BE2C (cell line): ENCODE measurements at regions not wholly inside any gene's neighbourhood (a gene's known extent, or its start where the extent isn't known, plus 50 kb on each side); places are given as distances from the start of the nearest gene placed in this dataset.
"Not testable (repeated sequence)": the region's sequence is repeated elsewhere in the genome, so short reads cannot be mapped to it uniquely, and the experiment has no call there.

ENCODE experiments used
- DNase-seq: peaks from one replicate; pipeline ENCODE4 v3.0.0-alpha.2; 2020
- H3K27me3 ChIP-seq: fragments of 250-450 bp; sonication (Bioruptor Pico); 2 replicates; pipeline ENCODE4 v1.5.1; 2020; ENCODE audit warnings: mild to moderate bottlenecking
- H3K36me3 ChIP-seq: fragments of 250-450 bp; sonication (Bioruptor Pico); 2 replicates; pipeline ENCODE4 v1.5.1; 2020; ENCODE audit warnings: mild to moderate bottlenecking
- H3K4me1 ChIP-seq: fragments of 250-450 bp; sonication (Bioruptor Pico); 2 replicates; pipeline ENCODE4 v1.5.1; 2020
- H3K4me3 ChIP-seq: 2 replicates; pipeline ENCODE4 v1.5.1; 2011; ENCODE audit warnings: low read depth, low read length
- H3K9me3 ChIP-seq: fragments of 250-450 bp; sonication (Bioruptor Pico); 2 replicates; pipeline ENCODE4 v1.5.1; 2020
- TF ChIP-seq, protein P1 (sequence below): IDR thresholded peaks from 2 replicates; pipeline ENCODE4 v1.5.1; 2012; ENCODE audit warnings: mild to moderate bottlenecking, low read depth, low read length

DNA sequence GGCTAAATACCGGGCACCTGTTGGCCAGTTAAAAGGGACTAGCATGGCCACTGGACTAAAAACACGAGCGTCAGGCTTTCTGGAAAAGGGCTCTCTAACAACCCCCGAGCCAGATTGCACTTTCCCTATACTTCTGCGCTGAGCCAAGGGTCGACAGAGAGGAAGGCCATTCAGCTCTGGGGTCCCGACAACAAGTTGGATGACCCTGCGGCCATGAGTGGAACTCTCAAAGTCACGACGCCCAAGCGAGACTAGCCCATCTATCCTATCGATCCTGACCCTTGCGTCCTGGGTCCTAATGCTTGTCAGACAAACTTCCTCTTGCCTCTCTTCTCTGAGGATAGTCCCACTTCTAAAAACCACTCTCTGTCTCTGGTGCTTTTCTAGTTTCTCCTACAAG lies 99.9 kb upstream of the PRDX6 start:
- TF ChIP-seq, protein P1, sequence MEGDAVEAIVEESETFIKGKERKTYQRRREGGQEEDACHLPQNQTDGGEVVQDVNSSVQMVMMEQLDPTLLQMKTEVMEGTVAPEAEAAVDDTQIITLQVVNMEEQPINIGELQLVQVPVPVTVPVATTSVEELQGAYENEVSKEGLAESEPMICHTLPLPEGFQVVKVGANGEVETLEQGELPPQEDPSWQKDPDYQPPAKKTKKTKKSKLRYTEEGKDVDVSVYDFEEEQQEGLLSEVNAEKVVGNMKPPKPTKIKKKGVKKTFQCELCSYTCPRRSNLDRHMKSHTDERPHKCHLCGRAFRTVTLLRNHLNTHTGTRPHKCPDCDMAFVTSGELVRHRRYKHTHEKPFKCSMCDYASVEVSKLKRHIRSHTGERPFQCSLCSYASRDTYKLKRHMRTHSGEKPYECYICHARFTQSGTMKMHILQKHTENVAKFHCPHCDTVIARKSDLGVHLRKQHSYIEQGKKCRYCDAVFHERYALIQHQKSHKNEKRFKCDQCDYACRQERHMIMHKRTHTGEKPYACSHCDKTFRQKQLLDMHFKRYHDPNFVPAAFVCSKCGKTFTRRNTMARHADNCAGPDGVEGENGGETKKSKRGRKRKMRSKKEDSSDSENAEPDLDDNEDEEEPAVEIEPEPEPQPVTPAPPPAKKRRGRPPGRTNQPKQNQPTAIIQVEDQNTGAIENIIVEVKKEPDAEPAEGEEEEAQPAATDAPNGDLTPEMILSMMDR, result no peak
- H3K4me1 ChIP-seq, result no peaks in the 10 kb centered on the region
- no peak for DNase-seq
- no peaks in the 10 kb centered on the region for H3K9me3 ChIP-seq
- no peaks in the 10 kb centered on the region for H3K27me3 ChIP-seq
- H3K4me3 ChIP-seq, result no peak overlapping the region
- H3K36me3 ChIP-seq, result no peaks in the 10 kb centered on the region

DNA sequence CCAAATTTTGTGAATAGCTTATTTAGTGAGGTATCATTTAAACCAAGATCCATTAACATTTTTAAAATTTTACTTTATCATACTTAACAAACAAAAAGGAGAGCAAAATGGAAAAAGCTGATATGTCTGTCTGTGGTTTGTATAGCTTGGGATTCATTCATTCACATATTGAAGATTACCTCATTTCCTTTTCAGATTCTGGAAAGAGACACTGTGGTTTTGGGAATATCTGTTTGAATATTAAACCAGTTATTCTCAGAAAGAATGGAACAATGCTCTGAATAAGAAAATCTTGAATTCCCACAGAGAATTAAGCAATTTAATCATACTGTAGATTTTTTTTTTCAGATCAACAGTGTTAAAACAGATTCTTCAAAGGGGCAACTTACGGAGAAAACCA lies 93.8 kb upstream of the PRDX6 start:
- no peak for DNase-seq

DNA sequence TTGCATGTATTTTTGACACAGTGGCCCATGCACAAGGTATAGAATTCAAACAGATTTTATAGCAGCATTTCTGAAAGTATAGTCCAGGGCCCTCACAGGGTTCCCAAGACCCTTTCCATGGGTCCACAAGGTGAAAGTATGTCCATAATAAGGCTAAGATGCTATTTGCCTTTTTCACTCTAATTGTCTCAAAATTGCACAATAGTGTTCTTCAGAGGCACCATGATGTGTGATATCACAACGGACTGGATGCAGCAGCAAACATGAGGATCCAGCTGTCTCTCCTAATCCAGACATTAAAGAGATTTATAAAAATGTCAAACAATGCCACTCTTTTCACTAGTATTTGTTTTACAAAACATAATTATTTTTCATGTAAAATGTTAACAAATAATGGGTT lies 88.8 kb upstream of the PRDX6 start:
- Histone ChIP-seq H3K27me3 (no peaks in the 10 kb centered on the region), H3K4me3 (no peak overlapping the region), H3K4me1 (no peaks in the 10 kb centered on the region), H3K36me3 (no peaks in the 10 kb centered on the region), H3K9me3 (no peaks in the 10 kb centered on the region)
- TF ChIP-seq, protein P1, result no peak
- DNase-seq, result no peak

More for the DNA sequence above, 93.8 kb upstream of the PRDX6 start:
- no peaks in the 10 kb centered on the region for H3K9me3 ChIP-seq
- no peaks in the 10 kb centered on the region for H3K27me3 ChIP-seq
- TF ChIP-seq, protein P1, result no peak
- no peaks in the 10 kb centered on the region for H3K36me3 ChIP-seq
- H3K4me1 ChIP-seq, result no peaks in the 10 kb centered on the region
- no peak overlapping the region for H3K4me3 ChIP-seq

DNA sequence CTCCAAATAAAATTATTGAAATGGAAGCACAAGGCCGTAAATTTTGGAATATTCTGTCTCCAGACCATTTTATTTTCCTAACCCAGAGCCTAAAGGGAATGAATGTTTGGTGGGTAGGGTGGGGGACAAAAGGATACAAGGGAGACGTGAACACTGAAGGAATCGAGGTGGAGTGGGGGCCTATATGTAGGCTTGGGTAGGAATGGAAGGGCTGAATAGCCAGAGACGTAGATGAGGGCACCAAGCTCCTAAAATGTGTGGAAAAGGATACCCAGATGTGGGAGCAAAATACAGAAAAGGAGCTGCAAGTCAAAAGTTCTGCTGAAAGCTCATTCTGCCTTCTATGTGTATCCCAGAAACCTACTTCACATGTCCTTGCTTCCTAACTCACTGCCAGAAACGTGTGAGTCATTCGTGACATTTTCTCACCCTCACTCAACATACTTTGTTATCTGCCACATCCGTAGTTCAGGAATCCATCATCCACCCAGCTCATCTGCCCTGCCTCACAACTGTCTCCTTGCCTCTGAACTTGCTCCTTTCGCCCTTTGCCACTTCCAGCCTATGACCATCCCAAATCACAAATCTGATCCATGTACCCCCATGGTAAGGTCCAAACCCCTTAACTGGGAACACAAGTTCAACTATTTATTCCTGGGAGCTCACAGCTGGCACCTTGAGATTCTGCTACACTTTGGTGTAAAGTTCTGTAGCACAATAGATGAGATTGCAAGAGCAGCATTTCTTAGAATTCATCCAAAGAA lies 84.1 kb upstream of the PRDX6 start:
- Histone ChIP-seq H3K4me3 (no peak overlapping the region), H3K27me3 (no peaks in the 10 kb centered on the region), H3K9me3 (no peaks in the 10 kb centered on the region), H3K4me1 (no peaks in the 10 kb centered on the region), H3K36me3 (no peaks in the 10 kb centered on the region)
- DNase-seq, result no peak
- TF ChIP-seq, protein P1, result no peak

DNA sequence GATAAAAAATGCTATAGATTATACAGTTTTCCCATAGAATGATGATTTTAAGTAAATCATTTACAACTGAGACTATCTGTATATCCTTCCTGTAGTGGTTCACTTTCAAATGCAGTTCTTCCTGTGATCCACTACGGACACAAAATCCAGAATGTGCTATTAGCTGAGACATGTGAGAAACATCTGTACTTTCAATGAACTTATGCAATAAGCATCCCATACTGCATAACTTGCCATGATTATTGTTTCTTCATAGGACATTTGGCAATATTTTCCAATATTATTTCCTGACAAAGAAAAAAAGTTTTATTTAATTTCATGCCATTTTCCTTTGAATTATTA lies 83.5 kb upstream of the PRDX6 start:
- TF ChIP-seq, protein P1, result no peak
- H3K9me3 ChIP-seq, result no peaks in the 10 kb centered on the region
- no peak for DNase-seq

DNA sequence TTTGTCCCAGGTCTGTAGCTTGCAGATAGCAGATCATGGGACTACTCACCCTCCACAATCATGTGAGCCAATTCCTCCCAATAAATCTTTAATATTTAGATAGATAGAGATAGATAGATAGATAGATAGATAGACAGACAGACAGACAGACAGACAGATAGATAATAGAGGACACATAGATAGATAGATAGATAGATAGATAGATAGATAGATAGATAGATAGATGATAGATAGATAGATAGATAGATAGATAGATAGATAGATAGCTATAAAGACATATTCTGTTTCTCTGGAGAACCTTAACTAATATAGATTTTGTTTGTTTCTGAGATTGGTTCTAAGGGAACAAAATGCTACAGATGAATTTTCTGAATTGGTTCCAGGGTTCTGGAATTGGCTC lies 82.3 kb upstream of the PRDX6 start:
- not testable (repeated sequence) for H3K36me3 ChIP-seq, H3K27me3 ChIP-seq, H3K9me3 ChIP-seq, DNase-seq, H3K4me3 ChIP-seq, H3K4me1 ChIP-seq

More for the DNA sequence above, 83.5 kb upstream of the PRDX6 start:
- H3K4me1 ChIP-seq, result no peaks in the 10 kb centered on the region
- no peak overlapping the region for H3K4me3 ChIP-seq
- H3K36me3 ChIP-seq, result no peaks in the 10 kb centered on the region
- no peaks in the 10 kb centered on the region for H3K27me3 ChIP-seq
